Cardiac muscle cell (in vitro differentiated cells and primary cell): ENCODE measurements at regions not wholly inside any gene's neighbourhood (a gene's known extent, or its start where the extent isn't known, plus 50 kb on each side); places are given as distances from the start of the nearest gene placed in this dataset.

Experiments used
- DNase-seq, 2 donors: peaks; one replicate each; pipeline versions ENCODE4 v3.0.0 to v3.0.0-alpha.2; 2010 to 2017; ENCODE audit warnings: low read depth in 1 of 2, low spot score in 1 of 2
- H3K27ac ChIP-seq: fragments of 200-600 bp; sonication (generic); 2 replicates; pipeline ENCODE4 v1.5.1; 2016
- H3K27me3 ChIP-seq: fragments of 200-600 bp; sonication (generic); 2 replicates; pipeline ENCODE4 v1.6.0; 2016; ENCODE audit warnings: control low read depth
- H3K36me3 ChIP-seq: fragments of 200-600 bp; sonication (generic); 2 replicates; pipeline ENCODE4 v1.5.1; 2016; ENCODE audit warnings: control low read depth
- H3K4me1 ChIP-seq: fragments of 200-600 bp; sonication (generic); 2 replicates; pipeline ENCODE4 v1.8.1; 2017; ENCODE audit warnings: low read depth, mild to moderate bottlenecking, mixed run types
- H3K4me3 ChIP-seq: fragments of 200-600 bp; sonication (generic); 2 replicates; pipeline ENCODE4 v1.5.1; 2016; ENCODE audit warnings: mild to moderate bottlenecking
- H3K9me3 ChIP-seq: fragments of 200-600 bp; sonication (generic); 2 replicates; pipeline ENCODE4 v1.5.1; 2017; ENCODE audit warnings: low read depth, mild to moderate bottlenecking, control low read depth
- CTCF ChIP-seq: IDR thresholded peaks from 2 replicates; pipeline ENCODE4 v1.5.1; 2012; ENCODE audit warnings: low read depth, mild to moderate bottlenecking, low read length

- Histone ChIP-seq H3K9me3 (no peaks in the 10 kb centered on the region), H3K4me3 (no peak overlapping the region), H3K27me3 (no peaks in the 10 kb centered on the region), H3K27ac (no peak overlapping the region), H3K36me3 (no peaks in the 10 kb centered on the region), H3K4me1 (no peaks in the 10 kb centered on the region)
- DNase-seq = no peak
- TF ChIP-seq CTCF = no peak
Measured at GRCh38 chr4:127410644-127411043, 222.1 kb upstream of the INTU start.

GRCh38 chr4:127414951-127415606, 217.7 kb upstream of the INTU start:
- Histone ChIP-seq H3K4me3 (no peak overlapping the region), H3K4me1 (no peaks in the 10 kb centered on the region), H3K36me3 (no peaks in the 10 kb centered on the region), H3K9me3 (no peaks in the 10 kb centered on the region), H3K27me3 (no peaks in the 10 kb centered on the region), H3K27ac (no peak overlapping the region)
- no peak for TF ChIP-seq CTCF
- DNase-seq = no peak

GRCh38 chr4:127416115-127416514, 216.6 kb upstream of the INTU start:
- H3K4me1 ChIP-seq = no peaks in the 10 kb centered on the region
- no peaks in the 10 kb centered on the region for H3K36me3 ChIP-seq
- TF ChIP-seq CTCF = no peak
- H3K27me3 ChIP-seq = no peaks in the 10 kb centered on the region
- no peaks in the 10 kb centered on the region for H3K9me3 ChIP-seq
- DNase-seq = no peak
- H3K4me3 ChIP-seq = no peak overlapping the region
- H3K27ac ChIP-seq = no peak overlapping the region

GRCh38 chr4:127417885-127418535, 214.7 kb upstream of the INTU start:
- Histone ChIP-seq H3K36me3 (no peaks in the 10 kb centered on the region), H3K4me3 (no peak overlapping the region), H3K27me3 (no peaks in the 10 kb centered on the region), H3K9me3 (no peaks in the 10 kb centered on the region), H3K4me1 (no peaks in the 10 kb centered on the region), H3K27ac (no peak overlapping the region)
- no peak for DNase-seq
- TF ChIP-seq CTCF = no peak

GRCh38 chr4:127419431-127419830, 213.3 kb upstream of the INTU start:
- no peaks in the 10 kb centered on the region for H3K4me1 ChIP-seq
- no peak overlapping the region for H3K4me3 ChIP-seq
- no peak overlapping the region for H3K27ac ChIP-seq
- TF ChIP-seq CTCF = no peak
- H3K36me3 ChIP-seq = no peaks in the 10 kb centered on the region
- no peak for DNase-seq
- H3K9me3 ChIP-seq = no peaks in the 10 kb centered on the region
- no peaks in the 10 kb centered on the region for H3K27me3 ChIP-seq
